ENCODE measurements at regions not wholly inside any gene's neighbourhood (a gene's known extent, or its start where the extent isn't known, plus 50 kb on each side); places are given as distances from the start of the nearest gene placed in this dataset.
"Not testable (repeated sequence)": the region's sequence is repeated elsewhere in the genome, so short reads cannot be mapped to it uniquely, and the experiment has no call there.

- TF ChIP-seq POLR2AphosphoS5 (IDR thresholded peaks at IDR 0.05; ENCODE audit: control insufficient read depth, insufficient read depth, low read depth, low read length); CBX5 (IDR thresholded peaks at IDR 0.05; ENCODE audit: borderline replicate concordance, low read depth); FOSL1 (tag; conservative IDR thresholded peaks at IDR 0.05); POLR2A (conservative IDR thresholded peaks at IDR 0.05): not testable (repeated sequence)
These were observed 330.3 kb upstream of the COX7C start for GRCh38 chr5:86287437-86287836.
